ENCODE measurements at regions not wholly inside any gene's neighbourhood (a gene's known extent, or its start where the extent isn't known, plus 50 kb on each side); places are given as distances from the start of the nearest gene placed in this dataset.

GRCh38 chr1:29650041-29650400, 413.7 kb downstream of the PTPRU start:
- H3K36me3 Mint-ChIP-seq (ENCODE audit: low read depth) = no peaks in the 10 kb centered on the region
- H3K27me3 Mint-ChIP-seq (ENCODE audit: insufficient read depth) = peaks cover 6% of the 10 kb centered on the region
- H3K9me3 Mint-ChIP-seq = no peaks in the 10 kb centered on the region
- no peak for TF ChIP-seq CTCF (IDR thresholded peaks at IDR 0.05)
- H3K4me3 Mint-ChIP-seq = no peak overlapping the region
- DNase-seq = no peak
- H3K4me1 Mint-ChIP-seq (ENCODE audit: low read depth) = no peaks in the 10 kb centered on the region; the same call in 1 of the 2 replicates
- no peak overlapping the region for H3K27ac Mint-ChIP-seq

- no peaks in the 10 kb centered on the region for H3K36me3 Mint-ChIP-seq (ENCODE audit: low read depth)
- no peak overlapping the region; the same call in 1 of the 2 replicates for H3K4me3 Mint-ChIP-seq
- no peak for TF ChIP-seq CTCF (IDR thresholded peaks at IDR 0.05)
- DNase-seq = peak; percentile 24
- H3K27me3 Mint-ChIP-seq (ENCODE audit: insufficient read depth) = peaks cover 6% of the 10 kb centered on the region
- no peaks in the 10 kb centered on the region; the same call in 1 of the 2 replicates for H3K4me1 Mint-ChIP-seq (ENCODE audit: low read depth)
- no peak overlapping the region for H3K27ac Mint-ChIP-seq
- no peaks in the 10 kb centered on the region for H3K9me3 Mint-ChIP-seq
Observed at GRCh38 chr1:29649189-29650040, 413.1 kb downstream of the PTPRU start.

- peaks cover 6% of the 10 kb centered on the region for H3K27me3 Mint-ChIP-seq (ENCODE audit: insufficient read depth)
- no peaks in the 10 kb centered on the region for H3K36me3 Mint-ChIP-seq (ENCODE audit: low read depth)
- H3K27ac Mint-ChIP-seq = no peak overlapping the region
- H3K4me3 Mint-ChIP-seq = no peak overlapping the region
- H3K9me3 Mint-ChIP-seq = no peaks in the 10 kb centered on the region
- DNase-seq = no peak
- no peaks in the 10 kb centered on the region; the same call in 1 of the 2 replicates for H3K4me1 Mint-ChIP-seq (ENCODE audit: low read depth)
- TF ChIP-seq CTCF (IDR thresholded peaks at IDR 0.05) = no peak
Observed at GRCh38 chr1:29648798-29649188, 412.5 kb downstream of the PTPRU start.

- Mint-ChIP-seq H3K27ac (no peak overlapping the region), H3K4me3 (no peak overlapping the region), H3K9me3 (no peaks in the 10 kb centered on the region), H3K27me3 (ENCODE audit: insufficient read depth) (peaks cover 7% of the 10 kb centered on the region), H3K4me1 (ENCODE audit: low read depth) (no peaks in the 10 kb centered on the region; the same call in 1 of the 2 replicates), H3K36me3 (ENCODE audit: low read depth) (no peaks in the 10 kb centered on the region)
- no peak for TF ChIP-seq CTCF (IDR thresholded peaks at IDR 0.05)
- DNase-seq = no peak
Observed at GRCh38 chr1:29648026-29648425, 411.7 kb downstream of the PTPRU start.

- peaks cover 9% of the 10 kb centered on the region for H3K27me3 Mint-ChIP-seq (ENCODE audit: insufficient read depth)
- no peaks in the 10 kb centered on the region; the same call in 1 of the 2 replicates for H3K4me1 Mint-ChIP-seq (ENCODE audit: low read depth)
- no peak for DNase-seq
- H3K4me3 Mint-ChIP-seq = no peak overlapping the region
- H3K9me3 Mint-ChIP-seq = no peaks in the 10 kb centered on the region
- H3K36me3 Mint-ChIP-seq (ENCODE audit: low read depth) = no peaks in the 10 kb centered on the region
- no peak overlapping the region for H3K27ac Mint-ChIP-seq
- TF ChIP-seq CTCF (IDR thresholded peaks at IDR 0.05) = no peak
Observed at GRCh38 chr1:29647581-29647980, 411.3 kb downstream of the PTPRU start.

All from HFFc6 (cell line).